T-helper 2 cell treated with Interferon-gamma antibody and Interleukin-4, amounts not matched to agents 100 ng/mL and 5 ng/mL, for 36 hours (primary cell): ENCODE measurements at regions not wholly inside any gene's neighbourhood (a gene's known extent, or its start where the extent isn't known, plus 50 kb on each side); places are given as distances from the start of the nearest gene placed in this dataset.

Experiments
- intact Hi-C: fragments of 100-400 bp; cut with micrococcal nuclease; formaldehyde crosslinking; loops from one replicate; pipeline ENCODE4 v1.15.1; 2023

- intact Hi-C loops, result no loop called here
Observed at GRCh38 chr10:59082249-59082648, 94.2 kb upstream of the PHYHIPL start.

- intact Hi-C loops, result no loop called here
Observed at GRCh38 chr10:59085054-59085453, 91.4 kb upstream of the PHYHIPL start.

- intact Hi-C loops, result no loop called here
Observed at GRCh38 chr10:59085711-59086502, 90.5 kb upstream of the PHYHIPL start.

DNA sequence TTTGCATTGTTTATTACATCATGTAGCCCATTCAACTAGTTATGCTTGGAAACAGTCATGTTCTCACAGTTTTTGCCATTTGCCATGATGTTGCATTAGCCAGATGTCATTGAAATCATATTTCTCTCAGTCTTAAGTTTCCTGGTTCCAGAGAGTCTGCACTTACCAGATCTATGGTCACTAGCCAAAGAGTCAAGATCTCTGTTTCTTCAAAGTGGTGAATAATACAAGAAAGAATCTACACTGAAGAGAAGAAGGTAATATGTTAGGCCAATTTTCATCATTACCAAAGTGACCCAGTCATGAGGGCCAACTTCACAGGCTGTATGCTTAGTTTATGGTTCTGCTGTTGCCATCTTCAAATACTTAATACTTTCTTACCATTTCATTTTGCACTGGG is 89.0 kb upstream of the PHYHIPL start:
- intact Hi-C loops, result no loop called here

GRCh38 chr10:59088912-59089573 is 87.4 kb upstream of the PHYHIPL start:
- intact Hi-C loops, result no loop called here

DNA sequence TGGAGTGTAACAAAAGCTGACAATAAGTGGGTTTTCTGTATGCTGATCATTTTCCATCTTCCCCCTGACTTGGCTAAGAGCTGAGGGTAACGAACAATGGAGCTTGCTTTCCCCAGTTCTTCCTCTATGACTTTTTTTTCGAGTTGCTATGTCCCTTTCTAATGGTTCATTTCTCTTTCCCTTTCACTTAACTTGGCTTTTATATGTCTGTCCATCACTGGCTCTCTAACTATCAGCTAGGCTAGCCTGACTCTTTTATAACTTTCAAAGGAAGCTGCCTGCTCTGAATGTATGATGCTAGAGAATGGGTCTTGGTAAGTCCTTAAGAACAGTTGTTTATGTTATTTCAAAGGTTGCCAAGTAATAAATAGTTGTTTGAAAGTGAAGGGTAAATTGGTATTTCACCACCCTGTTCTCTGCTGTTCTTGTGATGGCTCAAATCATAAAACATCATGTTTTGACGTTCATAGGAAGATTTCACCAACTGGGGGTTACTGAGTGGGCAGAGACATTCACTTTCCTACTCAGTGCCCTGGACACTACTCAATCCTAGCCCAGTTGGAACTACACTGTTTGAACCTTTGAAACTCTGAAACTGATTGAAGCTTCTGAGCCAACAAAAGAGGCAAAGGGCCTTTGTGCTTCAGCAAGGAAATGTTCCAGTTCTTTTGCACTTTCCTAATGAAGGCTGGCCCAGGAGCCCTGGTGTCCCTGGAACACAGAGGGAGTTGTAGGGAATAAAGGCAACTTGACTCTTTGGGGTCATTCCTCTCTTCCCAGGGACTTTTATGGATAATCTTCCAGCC is 85.4 kb upstream of the PHYHIPL start:
- intact Hi-C loops, result no loop called here

DNA sequence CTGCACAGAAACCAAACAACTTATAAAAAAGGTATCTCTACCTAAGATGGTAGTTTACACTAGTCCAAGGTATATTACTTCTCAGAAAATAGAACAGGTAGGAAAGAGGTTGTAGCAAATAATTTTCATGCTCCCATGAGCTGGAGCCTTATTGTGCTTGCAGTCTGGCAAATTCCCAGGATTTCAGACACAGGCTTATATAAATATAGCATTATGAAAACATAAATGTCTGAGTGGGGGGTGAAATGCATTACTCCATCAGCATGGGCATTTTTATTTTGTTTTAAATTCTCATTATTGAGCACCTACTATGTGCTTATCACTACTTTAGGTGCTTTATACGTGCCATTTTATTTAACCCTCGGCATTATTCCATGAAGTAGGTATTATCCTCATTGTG is 83.0 kb upstream of the PHYHIPL start:
- intact Hi-C loops, result no loop called here

DNA sequence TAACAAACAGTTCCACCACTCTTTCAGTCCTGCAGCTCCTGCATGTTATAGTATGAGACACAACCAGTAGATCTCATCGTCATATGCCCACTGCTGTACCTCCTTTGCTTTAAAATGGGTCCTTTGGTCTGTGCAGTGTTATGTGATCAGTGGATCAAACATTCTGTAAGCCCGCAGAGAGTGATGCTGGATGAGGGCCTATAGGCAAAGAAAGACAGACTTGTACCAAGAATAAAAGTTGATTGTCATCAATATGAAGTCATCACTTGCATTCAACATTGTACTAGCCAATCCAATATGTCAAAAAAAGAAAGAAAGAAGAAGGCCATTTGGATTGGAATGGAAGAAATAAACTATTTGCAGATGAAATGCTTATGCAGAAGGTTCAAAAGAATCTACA is 79.8 kb upstream of the PHYHIPL start:
- intact Hi-C loops, result no loop called here

DNA sequence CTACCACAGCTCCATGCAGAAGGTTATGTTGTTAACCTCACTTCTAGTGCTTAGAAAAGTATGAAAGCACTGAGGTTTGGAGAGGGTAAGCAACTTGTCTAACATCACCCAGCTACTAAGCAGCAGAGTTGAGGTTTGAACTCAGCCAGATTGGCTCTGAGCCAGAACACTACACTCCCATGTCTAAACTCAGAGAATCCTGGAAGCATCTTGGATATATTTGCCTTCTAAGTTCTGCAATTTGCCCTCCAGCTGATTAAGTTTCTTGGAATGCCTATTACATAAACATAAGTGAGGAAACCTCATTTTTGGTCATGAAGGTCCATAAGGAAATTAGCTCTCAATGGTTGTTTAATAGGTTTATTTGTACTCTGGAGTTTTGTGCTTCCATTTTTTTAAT is 78.1 kb upstream of the PHYHIPL start:
- intact Hi-C loops, result no loop called here

DNA sequence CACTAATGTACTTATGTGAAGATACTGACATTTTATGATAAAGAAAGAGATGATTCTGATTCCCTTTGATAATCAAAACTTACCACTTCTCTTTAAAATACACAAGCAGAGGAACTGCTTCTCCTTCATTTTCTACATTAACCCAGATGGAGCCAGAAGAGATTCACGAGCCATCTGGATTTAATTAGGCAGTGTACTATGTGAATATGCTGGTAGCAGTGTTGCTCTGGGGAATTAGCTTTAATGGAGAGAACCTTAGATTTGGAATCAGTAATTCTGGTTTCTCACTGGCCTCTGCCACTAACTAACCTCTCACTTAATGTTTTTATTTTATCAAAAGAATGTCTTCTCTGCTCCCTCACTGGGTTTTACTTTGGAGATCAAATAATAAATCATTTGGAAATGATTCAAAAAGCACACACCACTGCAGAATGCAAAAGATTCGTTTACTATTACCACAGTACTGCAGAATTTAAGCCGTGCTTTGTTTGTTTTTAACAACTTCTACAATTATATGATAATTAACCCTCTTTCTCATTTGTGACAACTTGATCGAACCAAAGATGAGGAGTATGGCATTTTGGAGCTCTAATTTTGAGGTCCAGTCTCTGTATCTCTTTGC is 77.5 kb upstream of the PHYHIPL start:
- intact Hi-C loops, result no loop called here

- intact Hi-C loops, result no loop called here
Observed at GRCh38 chr10:59099481-59099880, 77.0 kb upstream of the PHYHIPL start.

GRCh38 chr10:59102394-59102793 is 74.0 kb upstream of the PHYHIPL start:
- intact Hi-C loops, result no loop called here

DNA sequence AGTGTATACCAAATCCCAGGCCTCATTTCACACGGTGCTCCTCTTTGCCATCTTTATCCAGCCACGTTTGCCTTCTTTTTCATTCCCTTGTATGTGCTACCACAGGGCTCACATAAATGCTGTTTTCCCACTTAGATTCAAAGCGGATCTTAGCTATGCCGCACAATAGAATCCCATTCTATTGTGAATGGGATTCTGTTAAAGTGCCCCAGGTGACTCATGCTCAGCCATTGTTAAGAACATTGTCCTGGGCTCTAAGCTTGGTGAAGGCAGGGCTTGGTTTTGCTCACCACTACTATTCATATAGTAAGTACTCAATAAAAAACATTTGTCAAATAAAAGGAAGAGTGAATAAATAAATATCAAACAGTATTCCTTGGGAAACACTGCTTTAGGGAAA is 72.3 kb upstream of the PHYHIPL start:
- intact Hi-C loops, result no loop called here

- intact Hi-C loops, result no loop called here
Observed at GRCh38 chr10:59106441-59106840, 70.0 kb upstream of the PHYHIPL start.

DNA sequence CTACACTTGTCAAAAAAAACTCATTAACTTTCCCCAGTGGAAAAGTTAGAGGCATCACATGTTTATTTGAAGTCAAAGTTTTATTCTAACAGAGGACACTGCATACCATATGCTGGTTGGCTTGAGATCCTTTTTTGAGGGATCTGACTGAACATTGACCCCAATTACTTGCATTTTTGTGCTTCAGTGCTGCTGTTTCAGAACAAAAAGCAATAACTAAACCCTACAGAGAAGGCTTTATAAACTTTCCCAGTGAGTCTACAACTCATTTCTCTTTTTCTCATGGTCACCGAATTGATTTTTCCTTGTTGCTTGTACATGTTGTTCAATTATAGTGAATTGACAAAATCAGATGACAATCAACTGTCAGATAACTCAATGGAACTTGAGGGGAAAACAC is 69.3 kb upstream of the PHYHIPL start:
- intact Hi-C loops, result no loop called here

GRCh38 chr10:59108296-59108870 is 68.1 kb upstream of the PHYHIPL start:
- intact Hi-C loops, result no loop called here

- intact Hi-C loops, result no loop called here
Observed at GRCh38 chr10:59108886-59109288, 67.6 kb upstream of the PHYHIPL start.

DNA sequence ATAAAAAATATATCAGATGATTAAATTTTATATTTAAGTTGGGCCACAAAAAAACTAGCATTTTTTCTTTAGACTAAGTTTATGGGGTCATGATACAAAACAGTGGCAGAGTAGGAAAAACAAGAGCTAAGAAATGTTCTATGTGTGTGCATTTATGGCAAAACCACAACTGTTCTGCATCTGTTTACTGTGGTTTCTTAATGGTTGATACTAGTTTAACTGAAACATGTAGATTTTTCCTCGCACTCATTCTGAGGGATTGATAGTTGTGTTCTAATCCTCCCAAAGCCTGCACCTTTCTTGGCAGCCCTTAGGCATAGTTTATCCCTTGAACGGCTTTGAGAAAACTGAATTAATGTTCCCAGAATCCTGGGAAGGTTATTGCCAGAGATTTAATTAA is 66.6 kb upstream of the PHYHIPL start:
- intact Hi-C loops, result no loop called here

GRCh38 chr10:59124187-59124586 is 52.3 kb upstream of the PHYHIPL start:
- intact Hi-C loops, result no loop called here

- intact Hi-C loops, result no loop called here
Observed at GRCh38 chr10:59125666-59126065, 50.8 kb upstream of the PHYHIPL start.

- intact Hi-C loops, result no loop called here
Observed at GRCh38 chr10:59126261-59126660, 50.2 kb upstream of the PHYHIPL start.
